H9 (cell line): ENCODE measurements at regions not wholly inside any gene's neighbourhood (a gene's known extent, or its start where the extent isn't known, plus 50 kb on each side); places are given as distances from the start of the nearest gene placed in this dataset.

Source experiments
- DNase-seq: peaks from one replicate; pipeline ENCODE4 v3.0.0-alpha.2; 2017
- H2AFZ ChIP-seq: one replicate; pipeline ENCODE4 v1.6.1; 2013; ENCODE audit warnings: mild to moderate bottlenecking, low read length, control low read depth, moderate library complexity
- H2AK5ac ChIP-seq: 2 replicates; pipeline ENCODE4 v1.6.1; 2013; ENCODE audit warnings: low read length, control low read depth, mixed read lengths; ENCODE audit not compliant: insufficient read length
- H2BK120ac ChIP-seq: one replicate; pipeline ENCODE4 v1.6.1; 2013; ENCODE audit warnings: low read depth, mild to moderate bottlenecking, low read length, control low read depth, inconsistent platforms; ENCODE audit not compliant: poor library complexity, severe bottlenecking
- H2BK12ac ChIP-seq: 2 replicates; pipeline ENCODE4 v1.6.1; 2013; ENCODE audit warnings: low read length, control low read depth, mixed read lengths, low read depth; ENCODE audit not compliant: insufficient read length
- H2BK15ac ChIP-seq: 2 replicates; pipeline ENCODE4 v1.6.1; 2013; ENCODE audit warnings: low read depth, low read length, control low read depth
- H2BK20ac ChIP-seq: one replicate; pipeline ENCODE4 v1.6.1; 2013; ENCODE audit warnings: low read depth, mild to moderate bottlenecking, low read length, control low read depth, inconsistent platforms; ENCODE audit not compliant: poor library complexity, severe bottlenecking
- H2BK5ac ChIP-seq: 2 replicates; pipeline ENCODE4 v1.6.1; 2013; ENCODE audit warnings: low read length, control low read depth, mixed read lengths; ENCODE audit not compliant: insufficient read length
- H3K14ac ChIP-seq: 2 replicates; pipeline ENCODE4 v1.6.1; 2013; ENCODE audit warnings: low read length, control low read depth; ENCODE audit not compliant: insufficient read depth
- H3K18ac ChIP-seq: 2 replicates; pipeline ENCODE4 v1.6.1; 2013; ENCODE audit warnings: low read depth, mild to moderate bottlenecking, mixed read lengths, low read length, control low read depth; ENCODE audit not compliant: insufficient read length
- H3K23ac ChIP-seq: 2 replicates; pipeline ENCODE4 v1.6.1; 2013; ENCODE audit warnings: low read length, control low read depth, mixed read lengths, low read depth; ENCODE audit not compliant: insufficient read length
- H3K23me2 ChIP-seq: 2 replicates; pipeline ENCODE4 v1.6.1; 2013; ENCODE audit warnings: low read depth, mild to moderate bottlenecking, mixed read lengths, low read length, control low read depth; ENCODE audit not compliant: insufficient read length, poor library complexity, severe bottlenecking
- H3K27ac ChIP-seq: 2 replicates; pipeline ENCODE4 v1.5.1; 2013; ENCODE audit warnings: low read length, control low read depth, mixed read lengths, low read depth; ENCODE audit not compliant: insufficient read length
- H3K27me3 ChIP-seq: 2 replicates; pipeline ENCODE4 v1.6.1; 2013; ENCODE audit warnings: low read length, control low read depth, inconsistent platforms; ENCODE audit not compliant: insufficient read depth
- H3K4ac ChIP-seq: 2 replicates; pipeline ENCODE4 v1.6.1; 2013; ENCODE audit warnings: low read depth, mild to moderate bottlenecking, control low read depth, inconsistent platforms, low read length, moderate library complexity
- H3K4me1 ChIP-seq: 2 replicates; pipeline ENCODE4 v1.6.1; 2013; ENCODE audit warnings: low read length, control low read depth, inconsistent platforms; ENCODE audit not compliant: insufficient read depth
- H3K4me2 ChIP-seq: 2 replicates; pipeline ENCODE4 v1.6.1; 2013; ENCODE audit warnings: low read length, control low read depth, mixed read lengths; ENCODE audit not compliant: insufficient read length, insufficient read depth
- H3K56ac ChIP-seq: 2 replicates; pipeline ENCODE4 v1.6.1; 2013; ENCODE audit warnings: low read depth, mild to moderate bottlenecking, mixed read lengths, low read length, control low read depth; ENCODE audit not compliant: insufficient read length
- H3K79me1 ChIP-seq: 2 replicates; pipeline ENCODE4 v1.6.1; 2013; ENCODE audit warnings: low read depth, mild to moderate bottlenecking, moderate library complexity, low read length, control low read depth, inconsistent platforms; ENCODE audit not compliant: insufficient read depth, poor library complexity, severe bottlenecking
- H3K79me2 ChIP-seq: 2 replicates; pipeline ENCODE4 v1.6.1; 2013; ENCODE audit warnings: low read length, control low read depth, inconsistent platforms; ENCODE audit not compliant: insufficient read depth
- H3K9ac ChIP-seq: 2 replicates; pipeline ENCODE4 v1.6.1; 2013; ENCODE audit warnings: low read length, control low read depth, mixed read lengths; ENCODE audit not compliant: insufficient read length; ENCODE audit errors: extremely low read depth
- H3K9me3 ChIP-seq: one replicate; pipeline ENCODE4 v1.6.1; 2013; ENCODE audit warnings: low read depth, low read length, inconsistent platforms; ENCODE audit not compliant: control insufficient read depth
- H3T11ph ChIP-seq: one replicate; pipeline ENCODE4 v1.6.1; 2013; ENCODE audit warnings: mild to moderate bottlenecking, low read length, control low read depth, inconsistent platforms
- H4K20me1 ChIP-seq: one replicate; pipeline ENCODE4 v1.6.1; 2013; ENCODE audit not compliant: control insufficient read depth, insufficient read length, insufficient read depth
- H4K5ac ChIP-seq: 2 replicates; pipeline ENCODE4 v1.6.1; 2013; ENCODE audit warnings: low read depth, mild to moderate bottlenecking, mixed read lengths, low read length, control low read depth; ENCODE audit not compliant: insufficient read length
- H4K8ac ChIP-seq: replicated peaks from 2 replicates; pipeline ENCODE4 v1.6.1; 2013; ENCODE audit warnings: low read length, control low read depth, mixed read lengths, low read depth; ENCODE audit not compliant: insufficient read length
- H4K91ac ChIP-seq: 2 replicates; pipeline ENCODE4 v1.6.1; 2013; ENCODE audit warnings: low read depth, mild to moderate bottlenecking, moderate library complexity, mixed read lengths, low read length, control low read depth; ENCODE audit not compliant: insufficient read length
- H3K27ac Mint-ChIP-seq, 3 experiments: 2 replicates in 2 of 3; 3 replicates in 1 of 3; pipeline ENCODE4 v1.8.0; 2020 to 2021; ENCODE audit warnings: mixed read lengths in 3 of 3, mild to moderate bottlenecking in 1 of 3, moderate library complexity in 1 of 3
- H3K27me3 Mint-ChIP-seq: 2 replicates; pipeline ENCODE4 v1.8.0; 2021; ENCODE audit warnings: low read depth, mild to moderate bottlenecking, moderate library complexity, mixed read lengths
- H3K36me3 Mint-ChIP-seq, 3 experiments: 2 replicates in 2 of 3; 3 replicates in 1 of 3; pipeline ENCODE4 v1.8.0; 2020 to 2021; ENCODE audit warnings: low read depth in 3 of 3, mixed read lengths in 3 of 3; ENCODE audit not compliant: insufficient read depth in 1 of 3
- H3K4me1 Mint-ChIP-seq, 2 experiments: 2 replicates each; pipeline ENCODE4 v1.8.0; 2020; ENCODE audit warnings: mixed read lengths in 2 of 2
- H3K4me3 Mint-ChIP-seq, 2 experiments: 2 replicates in 1 of 2; 3 replicates in 1 of 2; pipeline ENCODE4 v1.8.0; 2020 to 2021; ENCODE audit warnings: mild to moderate bottlenecking in 2 of 2, mixed read lengths in 2 of 2, moderate library complexity in 1 of 2
- H3K9me3 Mint-ChIP-seq, 2 experiments: 2 replicates in 1 of 2; 3 replicates in 1 of 2; pipeline ENCODE4 v1.8.0; 2020; ENCODE audit warnings: mild to moderate bottlenecking in 2 of 2, mixed read lengths in 2 of 2, moderate library complexity in 1 of 2
- CTCF ChIP-seq: fragments of 200-600 bp; sonication (generic); conservative IDR thresholded peaks from 3 replicates; pipeline ENCODE4 v1.8.0; 2021; ENCODE audit warnings: antibody characterized with exemption, mild to moderate bottlenecking
- WGBS: extraction: QIAGEN DNeasy Blood & Tissue Kit; methylation state at CpG from one replicate; pipeline ENCODE4 v1.1.7; 2013; ENCODE audit warnings: missing lambda C conversion rate, low lambda C conversion rate, mixed read lengths; ENCODE audit not compliant: insufficient read length; ENCODE audit errors: extremely low coverage; 5-methylcytosine and 5-hydroxymethylcytosine counted together

DNA sequence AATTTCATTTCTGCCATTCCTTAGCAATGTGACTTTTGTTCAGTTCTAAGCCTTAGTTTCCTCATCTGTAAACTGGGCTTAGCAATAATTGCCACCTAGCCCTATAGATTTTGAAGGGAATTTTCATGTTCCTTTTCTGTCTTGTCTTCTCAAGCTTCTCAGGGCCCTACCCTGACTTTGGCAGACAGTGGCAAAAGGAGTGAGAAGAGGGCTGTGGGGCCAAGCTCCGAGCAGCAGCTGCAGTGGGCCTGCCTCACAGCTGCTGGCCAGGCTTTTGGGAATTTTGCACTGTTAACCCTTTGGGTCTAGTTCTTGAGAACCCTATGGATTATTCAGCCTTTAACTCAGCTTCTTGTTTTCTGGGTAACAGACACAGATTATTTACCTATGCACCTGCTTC is 67.6 kb upstream of the IGSF1 start:
- no CpG with 5 or more reads among the region's 1 CpG for WGBS
- no peak for DNase-seq
- Histone ChIP-seq H3K9ac (no peak overlapping the region), H2AK5ac (no peak overlapping the region), H2BK12ac (no peak overlapping the region), H4K91ac (no peak overlapping the region), H3K23me2 (no peaks in the 10 kb centered on the region), H3K18ac (no peak overlapping the region), H4K20me1 (no peaks in the 10 kb centered on the region), H2BK5ac (no peak overlapping the region), H3K4me2 (no peak overlapping the region), H3K79me2 (no peaks in the 10 kb centered on the region), H3K23ac (no peak overlapping the region), H4K8ac (no peak overlapping the region), H3K14ac (no peak overlapping the region), H3K27me3 (no peaks in the 10 kb centered on the region), H3K9me3 (no peaks in the 10 kb centered on the region), H3K4me1 (no peaks in the 10 kb centered on the region), H3K56ac (no peak overlapping the region), H2BK15ac (no peak overlapping the region), H2BK20ac (no peak overlapping the region), H3K4ac (no peak overlapping the region), H2BK120ac (no peak overlapping the region), H3K79me1 (no peaks in the 10 kb centered on the region), H2AFZ (no peak overlapping the region), H3K27ac (no peak overlapping the region), H3T11ph (no peak overlapping the region), H4K5ac (no peak overlapping the region)
- Mint-ChIP-seq H3K36me3 (no peaks in the 10 kb centered on the region; a peak in 1 of 7 replicates), H3K27ac (no peak overlapping the region), H3K4me1 (no peaks in the 10 kb centered on the region), H3K9me3 (no peaks in the 10 kb centered on the region), H3K4me3 (no peak overlapping the region), H3K27me3 (no peaks in the 10 kb centered on the region; the same call in 1 of the 2 replicates)
- no peak for TF ChIP-seq CTCF
